Neutrophil (primary cell): ENCODE measurements at regions not wholly inside any gene's neighbourhood (a gene's known extent, or its start where the extent isn't known, plus 50 kb on each side); places are given as distances from the start of the nearest gene placed in this dataset.
A peak's percentile ranks its signal among the peaks of the same experiment; 100 is the strongest.
"Not testable (repeated sequence)": the region's sequence is repeated elsewhere in the genome, so short reads cannot be mapped to it uniquely, and the experiment has no call there.

Source experiments
- H3K27ac ChIP-seq: fragments of 200-600 bp; sonication (generic); 2 replicates; pipeline ENCODE4 v1.5.1; 2016; ENCODE audit warnings: mild to moderate bottlenecking, moderate library complexity
- H3K27me3 ChIP-seq: fragments of 200-600 bp; sonication (generic); 2 replicates; pipeline ENCODE4 v1.6.0; 2016; ENCODE audit warnings: mild to moderate bottlenecking
- H3K36me3 ChIP-seq: fragments of 200-600 bp; sonication (generic); 2 replicates; pipeline ENCODE4 v1.5.1; 2017
- H3K4me1 ChIP-seq, 2 experiments: fragments of 200-600 bp in 1 of 2; sonication (generic) in 1 of 2; 1 replicate in 1 of 2; 2 replicates in 1 of 2; pipeline versions ENCODE4 v1.5.1 to v1.6.1; 2013 to 2016; ENCODE audit warnings: low read depth in 1 of 2, low read length in 1 of 2, mild to moderate bottlenecking in 1 of 2, moderate library complexity in 1 of 2; ENCODE audit not compliant: control insufficient read depth in 1 of 2, insufficient read depth in 1 of 2
- H3K4me3 ChIP-seq, 2 experiments: fragments of 200-600 bp in 1 of 2; sonication (generic) in 1 of 2; 1 replicate in 1 of 2; 2 replicates in 1 of 2; pipeline ENCODE4 v1.5.1; 2013 to 2016; ENCODE audit warnings: low read depth in 1 of 2, low read length in 1 of 2, mild to moderate bottlenecking in 1 of 2, moderate library complexity in 1 of 2
- H3K9me3 ChIP-seq: fragments of 200-600 bp; sonication (generic); 2 replicates; pipeline ENCODE4 v1.5.1; 2016
- CTCF ChIP-seq: fragments of 200-600 bp; sonication (generic); IDR thresholded peaks from 2 replicates; pipeline ENCODE4 v1.5.1; 2016; ENCODE audit warnings: antibody characterized with exemption

GRCh38 chr6:166704171-166704570 lies 77.1 kb upstream of the RPS6KA2 start:
- no peak overlapping the region for H3K4me3 ChIP-seq
- peaks cover 9% of the 10 kb centered on the region for H3K36me3 ChIP-seq
- H3K27me3 ChIP-seq, result no peaks in the 10 kb centered on the region
- H3K4me1 ChIP-seq, result peaks cover 15 to 37% of the 10 kb centered on the region in 2 experiments
- no peaks in the 10 kb centered on the region for H3K9me3 ChIP-seq
- no peak for TF ChIP-seq CTCF
- H3K27ac ChIP-seq, result no peak overlapping the region

GRCh38 chr6:166703149-166703710 lies 76.2 kb upstream of the RPS6KA2 start:
- Histone ChIP-seq H3K27ac (no peak overlapping the region), H3K36me3 (peaks cover 9% of the 10 kb centered on the region), H3K4me3 (no peak overlapping the region), H3K9me3 (no peaks in the 10 kb centered on the region), H3K27me3 (no peaks in the 10 kb centered on the region), H3K4me1 (peaks cover 20 to 41% of the 10 kb centered on the region in 2 experiments)
- no peak for TF ChIP-seq CTCF

GRCh38 chr6:166701424-166701823 lies 74.4 kb upstream of the RPS6KA2 start:
- not testable (repeated sequence) for H3K27me3 ChIP-seq, H3K36me3 ChIP-seq, H3K27ac ChIP-seq, H3K4me3 ChIP-seq, H3K9me3 ChIP-seq
- H3K4me1 ChIP-seq, result peaks cover 16 to 41% of the 10 kb centered on the region in 2 experiments

GRCh38 chr6:166700871-166701270 lies 73.8 kb upstream of the RPS6KA2 start:
- not testable (repeated sequence) for H3K9me3 ChIP-seq, H3K4me3 ChIP-seq, H3K27me3 ChIP-seq, H3K36me3 ChIP-seq, H3K27ac ChIP-seq
- H3K4me1 ChIP-seq, result peaks cover 16 to 40% of the 10 kb centered on the region in 2 experiments

- TF ChIP-seq CTCF, result no peak
- Histone ChIP-seq H3K4me1 (peaks cover 12 to 28% of the 10 kb centered on the region in 2 experiments), H3K9me3 (no peaks in the 10 kb centered on the region), H3K27ac (peak overlapping the region; percentile 79), H3K4me3 (no peak overlapping the region), H3K36me3 (peaks cover 9% of the 10 kb centered on the region), H3K27me3 (no peaks in the 10 kb centered on the region)
Measured at GRCh38 chr6:166697113-166697512, 70.1 kb upstream of the RPS6KA2 start.

- no peak for TF ChIP-seq CTCF
- no peaks in the 10 kb centered on the region for H3K9me3 ChIP-seq
- H3K27ac ChIP-seq, result no peak overlapping the region
- no peaks in the 10 kb centered on the region for H3K27me3 ChIP-seq
- peaks cover 5% of the 10 kb centered on the region for H3K36me3 ChIP-seq
- H3K4me3 ChIP-seq, result no peak overlapping the region
- peaks cover 8 to 19% of the 10 kb centered on the region in 2 experiments for H3K4me1 ChIP-seq
Measured at GRCh38 chr6:166693880-166694279, 66.8 kb upstream of the RPS6KA2 start.
